Body of pancreas (tissue), 4 donors: ENCODE measurements at regions not wholly inside any gene's neighbourhood (a gene's known extent, or its start where the extent isn't known, plus 50 kb on each side); places are given as distances from the start of the nearest gene placed in this dataset.
"Not testable (repeated sequence)": the region's sequence is repeated elsewhere in the genome, so short reads cannot be mapped to it uniquely, and the experiment has no call there.

Experiments used
- POLR2A ChIP-seq, 3 donors: fragments of 450-650 bp; IDR thresholded peaks; one replicate each; pipeline ENCODE4 v1.6.1; 2016; ENCODE audit warnings: antibody characterized with exemption in 3 of 3, mild to moderate bottlenecking in 2 of 3
- TF ChIP-seq, protein P1 (sequence below), 7 experiments: fragments of 450-650 bp in 4 of 7; fragments of 200-600 bp in 3 of 7; sonication (generic) in 3 of 7; IDR thresholded peaks; one replicate each; pipeline ENCODE4 v1.5.1; 2016 to 2019; ENCODE audit warnings: antibody characterized with exemption in 7 of 7

DNA sequence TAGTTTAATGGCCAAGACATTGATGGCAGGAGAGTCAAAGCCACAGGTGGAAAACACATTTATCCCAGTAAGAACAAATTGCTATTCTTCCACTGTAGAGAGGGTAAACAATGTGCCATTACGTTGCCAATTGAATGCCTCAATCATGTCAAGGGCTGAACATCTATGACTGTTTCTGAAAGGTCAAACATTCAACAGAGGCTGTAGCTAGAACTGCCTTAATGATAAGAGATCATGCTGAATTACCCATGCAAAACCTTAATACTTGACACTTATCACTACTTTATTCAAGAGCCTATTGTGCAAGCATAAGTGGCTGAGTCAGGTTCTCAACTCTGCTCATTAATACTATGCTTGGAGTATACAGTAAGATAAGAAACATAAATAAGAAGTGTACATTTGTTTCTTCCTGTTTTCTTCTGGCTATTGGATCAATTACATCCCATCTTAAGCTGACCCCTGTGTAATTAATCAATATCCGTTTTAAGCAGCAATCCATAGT is 409.5 kb downstream of the OR4F29 start:
- TF ChIP-seq, protein P1, sequence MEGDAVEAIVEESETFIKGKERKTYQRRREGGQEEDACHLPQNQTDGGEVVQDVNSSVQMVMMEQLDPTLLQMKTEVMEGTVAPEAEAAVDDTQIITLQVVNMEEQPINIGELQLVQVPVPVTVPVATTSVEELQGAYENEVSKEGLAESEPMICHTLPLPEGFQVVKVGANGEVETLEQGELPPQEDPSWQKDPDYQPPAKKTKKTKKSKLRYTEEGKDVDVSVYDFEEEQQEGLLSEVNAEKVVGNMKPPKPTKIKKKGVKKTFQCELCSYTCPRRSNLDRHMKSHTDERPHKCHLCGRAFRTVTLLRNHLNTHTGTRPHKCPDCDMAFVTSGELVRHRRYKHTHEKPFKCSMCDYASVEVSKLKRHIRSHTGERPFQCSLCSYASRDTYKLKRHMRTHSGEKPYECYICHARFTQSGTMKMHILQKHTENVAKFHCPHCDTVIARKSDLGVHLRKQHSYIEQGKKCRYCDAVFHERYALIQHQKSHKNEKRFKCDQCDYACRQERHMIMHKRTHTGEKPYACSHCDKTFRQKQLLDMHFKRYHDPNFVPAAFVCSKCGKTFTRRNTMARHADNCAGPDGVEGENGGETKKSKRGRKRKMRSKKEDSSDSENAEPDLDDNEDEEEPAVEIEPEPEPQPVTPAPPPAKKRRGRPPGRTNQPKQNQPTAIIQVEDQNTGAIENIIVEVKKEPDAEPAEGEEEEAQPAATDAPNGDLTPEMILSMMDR (IDR thresholded peaks at IDR 0.05), result not testable (repeated sequence)
- TF ChIP-seq POLR2A (IDR thresholded peaks at IDR 0.05), result not testable (repeated sequence)
